SK-N-MC (cell line): ENCODE measurements at regions not wholly inside any gene's neighbourhood (a gene's known extent, or its start where the extent isn't known, plus 50 kb on each side); places are given as distances from the start of the nearest gene placed in this dataset.

Source experiments
- EZH2 ChIP-seq: fragments of 200-600 bp; sonication (generic); IDR thresholded peaks from one replicate; pipeline ENCODE4 v1.6.1; 2017; ENCODE audit warnings: antibody characterized with exemption
- FOXP2 ChIP-seq: optimal IDR thresholded peaks from 2 replicates; pipeline ENCODE3; 2011; ENCODE audit warnings: mild to moderate bottlenecking, moderate library complexity; ENCODE audit not compliant: insufficient read depth; ENCODE audit errors: extremely low read length, control extremely low read depth
- POLR2AphosphoS5 ChIP-seq: IDR thresholded peaks from 2 replicates; pipeline ENCODE4 v1.6.1; 2012; ENCODE audit warnings: mild to moderate bottlenecking, low read depth, low read length, borderline replicate concordance

- TF ChIP-seq POLR2AphosphoS5 (no peak), EZH2 (no peak), FOXP2 (no peak)
These were observed 681.2 kb downstream of the RNF144A start for GRCh38 chr2:7598402-7598801.
